ENCODE measurements at regions not wholly inside any gene's neighbourhood (a gene's known extent, or its start where the extent isn't known, plus 50 kb on each side); places are given as distances from the start of the nearest gene placed in this dataset.

GRCh38 chr5:86008293-86008692, 609.4 kb upstream of the COX7C start:
- peaks cover 2% of the 10 kb centered on the region for H3K4me1 Mint-ChIP-seq (ENCODE audit: low read depth)
- no peak overlapping the region for H3K27ac Mint-ChIP-seq

GRCh38 chr5:86008704-86009103, 609.0 kb upstream of the COX7C start:
- no peaks in the 10 kb centered on the region for H3K27me3 Mint-ChIP-seq
- no peak overlapping the region for H3K27ac Mint-ChIP-seq
- TF ChIP-seq CTCF (IDR thresholded peaks at IDR 0.05; ENCODE audit: unreplicated experiment) = no peak
- DNase-seq (ENCODE audit: low spot score, unreplicated experiment) = no peak
- peaks cover 18% of the 10 kb centered on the region for H3K9me3 Mint-ChIP-seq (ENCODE audit: low read depth)
- H3K36me3 Mint-ChIP-seq (ENCODE audit: insufficient read depth) = peaks cover 1% of the 10 kb centered on the region
- peaks cover 2% of the 10 kb centered on the region for H3K4me1 Mint-ChIP-seq (ENCODE audit: low read depth)
- no peak overlapping the region for H3K4me3 Mint-ChIP-seq (ENCODE audit: low read depth)

More at GRCh38 chr5:86008293-86008692, 609.4 kb upstream of the COX7C start:
- TF ChIP-seq CTCF (IDR thresholded peaks at IDR 0.05; ENCODE audit: unreplicated experiment) = no peak
- peaks cover 1% of the 10 kb centered on the region for H3K36me3 Mint-ChIP-seq (ENCODE audit: insufficient read depth)
- H3K9me3 Mint-ChIP-seq (ENCODE audit: low read depth) = peaks cover 18% of the 10 kb centered on the region
- H3K4me3 Mint-ChIP-seq (ENCODE audit: low read depth) = no peak overlapping the region
- DNase-seq (ENCODE audit: low spot score, unreplicated experiment) = no peak
- no peaks in the 10 kb centered on the region for H3K27me3 Mint-ChIP-seq

GRCh38 chr5:86011937-86012336, 605.8 kb upstream of the COX7C start:
- peaks cover 4% of the 10 kb centered on the region for H3K27me3 Mint-ChIP-seq
- peaks cover 8% of the 10 kb centered on the region for H3K4me1 Mint-ChIP-seq (ENCODE audit: low read depth)
- peaks cover 18% of the 10 kb centered on the region for H3K9me3 Mint-ChIP-seq (ENCODE audit: low read depth)
- H3K27ac Mint-ChIP-seq = no peak overlapping the region
- no peak overlapping the region for H3K4me3 Mint-ChIP-seq (ENCODE audit: low read depth)
- peaks cover 1% of the 10 kb centered on the region for H3K36me3 Mint-ChIP-seq (ENCODE audit: insufficient read depth)
- no peak for TF ChIP-seq CTCF (IDR thresholded peaks at IDR 0.05; ENCODE audit: unreplicated experiment)
- no peak for DNase-seq (ENCODE audit: low spot score, unreplicated experiment)

- Mint-ChIP-seq H3K9me3 (ENCODE audit: low read depth) (no peaks in the 10 kb centered on the region), H3K36me3 (ENCODE audit: insufficient read depth) (no peaks in the 10 kb centered on the region), H3K27ac (no peak overlapping the region), H3K4me3 (ENCODE audit: low read depth) (no peak overlapping the region), H3K27me3 (no peaks in the 10 kb centered on the region), H3K4me1 (ENCODE audit: low read depth) (no peaks in the 10 kb centered on the region)
- no peak for DNase-seq (ENCODE audit: low spot score, unreplicated experiment)
- no peak for TF ChIP-seq CTCF (IDR thresholded peaks at IDR 0.05; ENCODE audit: unreplicated experiment)
Observed at GRCh38 chr5:86029308-86029707, 588.4 kb upstream of the COX7C start.

- DNase-seq (ENCODE audit: low spot score, unreplicated experiment) = no peak
- no peak for TF ChIP-seq CTCF (IDR thresholded peaks at IDR 0.05; ENCODE audit: unreplicated experiment)
- H3K36me3 Mint-ChIP-seq (ENCODE audit: insufficient read depth) = no peaks in the 10 kb centered on the region
Observed at GRCh38 chr5:86030753-86031152, 587.0 kb upstream of the COX7C start.

More at GRCh38 chr5:86030753-86031152, 587.0 kb upstream of the COX7C start:
- Mint-ChIP-seq H3K27me3 (no peaks in the 10 kb centered on the region), H3K27ac (no peak overlapping the region), H3K4me1 (ENCODE audit: low read depth) (no peaks in the 10 kb centered on the region), H3K9me3 (ENCODE audit: low read depth) (no peaks in the 10 kb centered on the region), H3K4me3 (ENCODE audit: low read depth) (no peak overlapping the region)

All from progenitor cell of endocrine pancreas (in vitro differentiated cells).